DND-41 (cell line): ENCODE measurements at regions not wholly inside any gene's neighbourhood (a gene's known extent, or its start where the extent isn't known, plus 50 kb on each side); places are given as distances from the start of the nearest gene placed in this dataset.

ENCODE experiments used
- ATAC-seq: fragments of 200-7000 bp; cut with Tn5 transposase; 3 replicates; pipeline ENCODE4 v1.9.1; 2021; ENCODE audit warnings: low read depth; ENCODE audit not compliant: insufficient read depth
- DNase-seq: peaks from one replicate; pipeline ENCODE4 v3.0.0-alpha.2; 2020
- H2AFZ ChIP-seq: 2 replicates; pipeline ENCODE4 v1.6.0; 2012; ENCODE audit warnings: low read depth, low read length
- H3K27ac ChIP-seq: 2 replicates; pipeline ENCODE4 v1.5.1; 2012; ENCODE audit warnings: low read length, inconsistent platforms
- H3K27me3 ChIP-seq: fragments of 200-600 bp; sonication (generic); 2 replicates; pipeline ENCODE4 v1.6.0; 2012; ENCODE audit warnings: low read length, mild to moderate bottlenecking, inconsistent platforms; ENCODE audit not compliant: insufficient read depth, poor library complexity
- H3K36me3 ChIP-seq: 2 replicates; pipeline ENCODE4 v1.5.1; 2012; ENCODE audit warnings: low read length, inconsistent platforms; ENCODE audit not compliant: insufficient read depth
- H3K4me1 ChIP-seq: 2 replicates; pipeline ENCODE4 v1.5.1; 2012; ENCODE audit warnings: mild to moderate bottlenecking, low read length; ENCODE audit not compliant: insufficient read depth
- H3K4me2 ChIP-seq: 2 replicates; pipeline ENCODE4 v1.6.0; 2012; ENCODE audit warnings: mild to moderate bottlenecking, moderate library complexity, low read length, inconsistent platforms; ENCODE audit not compliant: insufficient read depth
- H3K4me3 ChIP-seq, 2 experiments: fragments of 200-600 bp in 1 of 2; shearing (Covaris generic) in 1 of 2; 2 replicates each; pipeline ENCODE4 v1.5.1; 2012 to 2016; ENCODE audit warnings: inconsistent platforms in 2 of 2, low read length in 2 of 2, mild to moderate bottlenecking in 2 of 2, low read depth in 1 of 2, moderate library complexity in 1 of 2
- H3K79me2 ChIP-seq: 2 replicates; pipeline ENCODE4 v1.6.0; 2012; ENCODE audit warnings: low read length, inconsistent platforms; ENCODE audit not compliant: insufficient read depth
- H3K9ac ChIP-seq: 2 replicates; pipeline ENCODE4 v1.6.0; 2012; ENCODE audit warnings: low read depth, mild to moderate bottlenecking, inconsistent platforms, low read length, moderate library complexity
- H3K9me3 ChIP-seq: 2 replicates; pipeline ENCODE4 v1.5.1; 2012; ENCODE audit warnings: low read length, moderate library complexity, mild to moderate bottlenecking, inconsistent platforms; ENCODE audit not compliant: insufficient read depth, severe bottlenecking
- H4K20me1 ChIP-seq: 2 replicates; pipeline ENCODE4 v1.6.0; 2012; ENCODE audit warnings: low read length; ENCODE audit not compliant: insufficient read depth
- CTCF ChIP-seq: IDR thresholded peaks from 2 replicates; pipeline ENCODE4 v1.5.1; 2012; ENCODE audit warnings: borderline replicate concordance, low read length, moderate library complexity, mild to moderate bottlenecking; ENCODE audit not compliant: poor library complexity, severe bottlenecking; ENCODE audit errors: extremely low read depth
- EZH2 ChIP-seq: IDR thresholded peaks from 3 replicates; pipeline ENCODE4 v1.6.1; 2012; ENCODE audit warnings: borderline replicate concordance, low read depth, mild to moderate bottlenecking, moderate library complexity, low read length, inconsistent platforms; ENCODE audit not compliant: severe bottlenecking

GRCh38 chr16:49953090-49953489 lies 71.9 kb upstream of the CNEP1R1 start:
- H3K79me2 ChIP-seq = no peaks in the 10 kb centered on the region
- no peaks in the 10 kb centered on the region for H3K4me1 ChIP-seq
- H3K27me3 ChIP-seq = no peaks in the 10 kb centered on the region
- no peaks in the 10 kb centered on the region for H3K36me3 ChIP-seq
- TF ChIP-seq CTCF (no peak), EZH2 (no peak)
- H2AFZ ChIP-seq = no peak overlapping the region
- ATAC-seq = no peak
- no peak overlapping the region for H3K27ac ChIP-seq
- H3K4me2 ChIP-seq = no peak overlapping the region
- DNase-seq = no peak
- H3K4me3 ChIP-seq = no peak overlapping the region
- H3K9ac ChIP-seq = no peak overlapping the region
- H3K9me3 ChIP-seq = no peaks in the 10 kb centered on the region
- no peaks in the 10 kb centered on the region for H4K20me1 ChIP-seq

GRCh38 chr16:49955858-49956257 lies 69.2 kb upstream of the CNEP1R1 start:
- H3K4me1 ChIP-seq = no peaks in the 10 kb centered on the region
- H2AFZ ChIP-seq = no peak overlapping the region

GRCh38 chr16:49956915-49957314 lies 68.1 kb upstream of the CNEP1R1 start:
- no peak overlapping the region for H3K4me2 ChIP-seq
- no peak for TF ChIP-seq EZH2
- TF ChIP-seq CTCF = no peak
- H3K4me1 ChIP-seq = no peaks in the 10 kb centered on the region
- H3K27me3 ChIP-seq = peaks cover 6% of the 10 kb centered on the region
- H2AFZ ChIP-seq = no peak overlapping the region
- DNase-seq (no peak), ATAC-seq (no peak)
- H3K4me3 ChIP-seq = no peak overlapping the region
- no peaks in the 10 kb centered on the region for H3K9me3 ChIP-seq
- H3K36me3 ChIP-seq = no peaks in the 10 kb centered on the region
- no peak overlapping the region for H3K27ac ChIP-seq
- H3K79me2 ChIP-seq = no peaks in the 10 kb centered on the region
- H4K20me1 ChIP-seq = no peaks in the 10 kb centered on the region
- no peak overlapping the region for H3K9ac ChIP-seq

More at GRCh38 chr16:49955858-49956257, 69.2 kb upstream of the CNEP1R1 start:
- Histone ChIP-seq H3K9ac (no peak overlapping the region), H3K79me2 (no peaks in the 10 kb centered on the region), H3K36me3 (no peaks in the 10 kb centered on the region), H4K20me1 (no peaks in the 10 kb centered on the region), H3K27ac (no peak overlapping the region), H3K27me3 (peaks cover under 1% of the 10 kb centered on the region), H3K4me3 (no peak overlapping the region), H3K9me3 (no peaks in the 10 kb centered on the region), H3K4me2 (no peak overlapping the region)
- ATAC-seq (no peak), DNase-seq (no peak)
- TF ChIP-seq CTCF (no peak), EZH2 (no peak)

GRCh38 chr16:49958448-49958847 lies 66.6 kb upstream of the CNEP1R1 start:
- no peak for TF ChIP-seq CTCF
- no peak for ATAC-seq
- no peak for DNase-seq
- no peak overlapping the region for H3K9ac ChIP-seq
- H3K36me3 ChIP-seq = no peaks in the 10 kb centered on the region
- peaks cover 7% of the 10 kb centered on the region for H3K27me3 ChIP-seq
- H2AFZ ChIP-seq = no peak overlapping the region
- H4K20me1 ChIP-seq = no peaks in the 10 kb centered on the region
- H3K4me3 ChIP-seq = no peak overlapping the region
- H3K27ac ChIP-seq = no peak overlapping the region
- H3K4me1 ChIP-seq = no peaks in the 10 kb centered on the region
- H3K9me3 ChIP-seq = no peaks in the 10 kb centered on the region
- no peaks in the 10 kb centered on the region for H3K79me2 ChIP-seq
- no peak overlapping the region for H3K4me2 ChIP-seq
